ENCODE measurements at regions not wholly inside any gene's neighbourhood (a gene's known extent, or its start where the extent isn't known, plus 50 kb on each side); places are given as distances from the start of the nearest gene placed in this dataset.

GRCh38 chr20:57008217-57008616 is 258.2 kb downstream of the BMP7 start:
- ChIA-PET CTCF (no interaction called here), POLR2A (no interaction called here)
- DNase-seq (no peak), ATAC-seq (no peak)
- peaks cover 7% of the 10 kb centered on the region for H3K27me3 Mint-ChIP-seq (ENCODE audit: low read depth)
- no peaks in the 10 kb centered on the region for H3K36me3 Mint-ChIP-seq (ENCODE audit: low read depth)
- no peaks in the 10 kb centered on the region for H3K4me1 Mint-ChIP-seq (ENCODE audit: low read depth)
- H3K4me3 Mint-ChIP-seq: no peak overlapping the region
- H3K27ac Mint-ChIP-seq: no peak overlapping the region
- no peaks in the 10 kb centered on the region for H3K9me3 Mint-ChIP-seq (ENCODE audit: insufficient read depth)

DNA sequence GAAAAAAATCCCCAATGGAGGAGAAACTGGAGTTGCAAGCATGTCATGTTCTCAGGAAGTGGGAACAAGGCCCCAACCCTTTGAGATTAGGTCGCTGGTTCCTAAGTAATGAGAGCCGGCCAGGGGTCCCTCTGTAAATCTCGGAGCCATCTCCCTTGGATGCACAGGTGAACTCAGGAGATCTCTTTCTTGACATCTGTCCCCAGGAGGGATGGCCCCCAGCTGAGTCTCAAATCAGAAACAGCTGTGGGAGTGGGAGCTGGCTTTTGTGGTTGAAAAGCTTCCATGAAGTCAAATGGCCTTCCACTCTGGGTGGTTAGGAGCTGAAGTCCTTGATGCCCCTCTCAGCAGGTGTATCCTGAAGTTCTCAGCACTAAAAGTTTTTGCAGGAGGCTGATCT is 257.1 kb downstream of the BMP7 start:
- no peak for ATAC-seq
- DNase-seq: no peak
- no peaks in the 10 kb centered on the region for H3K4me1 Mint-ChIP-seq (ENCODE audit: low read depth)
- H3K27me3 Mint-ChIP-seq (ENCODE audit: low read depth): peaks cover 10% of the 10 kb centered on the region
- no peak overlapping the region for H3K27ac Mint-ChIP-seq
- no peaks in the 10 kb centered on the region for H3K9me3 Mint-ChIP-seq (ENCODE audit: insufficient read depth)
- ChIA-PET CTCF (no interaction called here), POLR2A (no interaction called here)
- no peak overlapping the region for H3K4me3 Mint-ChIP-seq
- no peaks in the 10 kb centered on the region for H3K36me3 Mint-ChIP-seq (ENCODE audit: low read depth)

DNA sequence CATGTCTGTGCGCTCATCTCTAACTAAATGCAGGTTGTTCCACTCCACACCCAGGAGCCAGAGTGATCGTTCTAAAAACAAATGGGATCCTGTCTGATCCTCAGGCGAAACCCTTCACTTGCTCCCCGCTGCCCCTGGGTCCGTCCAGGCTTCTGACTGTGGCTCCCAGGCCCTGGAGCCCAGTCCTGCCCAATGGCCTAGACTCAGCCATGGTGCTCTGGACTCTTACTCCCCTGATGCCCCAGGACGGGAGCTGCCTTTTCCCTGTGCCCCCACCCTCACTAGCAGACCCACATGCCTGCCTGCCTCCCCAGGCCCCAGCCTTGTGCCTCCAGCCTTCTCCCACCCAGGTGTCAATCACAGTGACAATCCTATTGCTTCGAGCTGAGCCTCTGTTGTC is 256.7 kb downstream of the BMP7 start:
- peaks cover 10% of the 10 kb centered on the region for H3K27me3 Mint-ChIP-seq (ENCODE audit: low read depth)
- H3K27ac Mint-ChIP-seq: no peak overlapping the region
- no peaks in the 10 kb centered on the region for H3K9me3 Mint-ChIP-seq (ENCODE audit: insufficient read depth)
- CTCF ChIA-PET: no interaction called here
- ATAC-seq: no peak
- POLR2A ChIA-PET: no interaction called here
- no peak for DNase-seq
- H3K4me1 Mint-ChIP-seq (ENCODE audit: low read depth): no peaks in the 10 kb centered on the region
- no peaks in the 10 kb centered on the region for H3K36me3 Mint-ChIP-seq (ENCODE audit: low read depth)
- no peak overlapping the region for H3K4me3 Mint-ChIP-seq

DNA sequence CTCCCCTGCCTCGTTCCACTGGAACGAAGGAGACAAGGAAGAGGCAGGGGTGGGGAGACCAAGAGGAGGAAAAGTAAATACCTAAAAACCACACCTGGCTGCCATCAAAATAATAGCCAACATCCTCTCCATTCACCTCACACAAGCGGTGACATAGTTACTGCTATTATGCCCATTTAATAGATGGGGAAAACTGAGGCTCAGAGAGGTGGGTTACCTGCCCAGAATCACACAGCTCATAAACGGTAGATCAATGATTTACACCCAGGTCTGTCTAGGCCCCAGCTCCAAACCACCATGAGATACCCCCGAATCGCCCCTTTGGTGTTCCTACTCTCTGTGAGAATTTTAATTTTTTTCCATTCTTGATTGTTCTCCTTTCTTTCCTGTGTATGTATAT is 253.8 kb downstream of the BMP7 start:
- no peaks in the 10 kb centered on the region for H3K9me3 Mint-ChIP-seq (ENCODE audit: insufficient read depth)
- no peak overlapping the region for H3K27ac Mint-ChIP-seq
- H3K27me3 Mint-ChIP-seq (ENCODE audit: low read depth): peaks cover 8% of the 10 kb centered on the region
- H3K4me1 Mint-ChIP-seq (ENCODE audit: low read depth): no peaks in the 10 kb centered on the region
- no peaks in the 10 kb centered on the region for H3K36me3 Mint-ChIP-seq (ENCODE audit: low read depth)
- DNase-seq: no peak
- CTCF ChIA-PET: no interaction called here
- POLR2A ChIA-PET: no interaction called here
- no peak for ATAC-seq
- H3K4me3 Mint-ChIP-seq: no peak overlapping the region

- H3K27ac Mint-ChIP-seq: no peak overlapping the region
- POLR2A ChIA-PET: no interaction called here
- ATAC-seq (no peak), DNase-seq (no peak)
- H3K27me3 Mint-ChIP-seq (ENCODE audit: low read depth): peaks cover 7% of the 10 kb centered on the region
- H3K4me1 Mint-ChIP-seq (ENCODE audit: low read depth): no peaks in the 10 kb centered on the region
- CTCF ChIA-PET: no interaction called here
- H3K36me3 Mint-ChIP-seq (ENCODE audit: low read depth): no peaks in the 10 kb centered on the region
- no peak overlapping the region for H3K4me3 Mint-ChIP-seq
- no peaks in the 10 kb centered on the region for H3K9me3 Mint-ChIP-seq (ENCODE audit: insufficient read depth)
These were observed 253.2 kb downstream of the BMP7 start for GRCh38 chr20:57013217-57013616.

DNA sequence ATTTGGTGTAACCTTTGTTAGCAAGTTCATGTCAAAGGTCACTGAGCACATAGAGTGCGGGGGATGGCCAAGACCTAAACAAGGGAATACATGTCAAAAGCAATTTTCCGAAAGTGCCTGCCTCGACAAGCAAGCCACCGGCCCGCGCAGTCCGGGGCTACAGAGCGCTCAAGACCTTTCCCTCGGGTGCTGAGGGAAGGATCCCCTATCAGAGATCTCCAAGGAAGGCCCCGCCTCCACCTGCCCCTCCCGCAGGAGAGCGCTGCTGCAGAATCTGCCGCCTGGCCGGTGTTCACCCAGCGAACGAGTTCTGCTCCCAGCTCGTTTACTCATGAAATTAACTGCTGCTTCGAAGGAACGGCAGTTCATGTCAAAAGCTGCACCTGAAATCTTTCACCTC is 252.7 kb downstream of the BMP7 start:
- Mint-ChIP-seq H3K36me3 (ENCODE audit: low read depth) (no peaks in the 10 kb centered on the region), H3K9me3 (ENCODE audit: insufficient read depth) (no peaks in the 10 kb centered on the region), H3K27ac (no peak overlapping the region), H3K4me3 (no peak overlapping the region), H3K27me3 (ENCODE audit: low read depth) (peaks cover 5% of the 10 kb centered on the region), H3K4me1 (ENCODE audit: low read depth) (no peaks in the 10 kb centered on the region)
- CTCF ChIA-PET: no interaction called here
- POLR2A ChIA-PET: no interaction called here
- no peak for DNase-seq
- no peak for ATAC-seq

DNA sequence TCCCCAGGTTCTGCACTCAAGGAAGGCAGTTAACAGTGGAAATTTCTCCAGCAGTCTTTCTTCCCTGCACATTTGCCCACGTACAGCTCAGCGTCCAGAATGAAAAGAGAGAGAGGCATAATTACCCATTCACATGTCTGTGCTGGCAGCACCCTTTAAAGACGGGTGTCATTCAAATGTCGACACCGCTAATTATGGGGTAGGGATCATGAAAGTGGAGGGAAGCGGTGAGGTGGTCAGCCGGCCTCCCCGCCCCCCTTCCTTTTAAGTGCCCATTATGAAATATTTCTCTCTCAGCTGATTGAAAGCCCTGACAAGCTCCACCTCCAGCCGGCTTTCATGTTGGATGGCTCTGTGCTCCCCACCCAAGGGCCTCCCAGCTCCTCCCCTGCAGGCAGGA is 246.1 kb downstream of the BMP7 start:
- ChIA-PET CTCF (no interaction called here), POLR2A (no interaction called here)
- H3K4me1 Mint-ChIP-seq (ENCODE audit: low read depth): no peaks in the 10 kb centered on the region
- no peaks in the 10 kb centered on the region for H3K36me3 Mint-ChIP-seq (ENCODE audit: low read depth)
- DNase-seq (no peak), ATAC-seq (no peak)
- H3K4me3 Mint-ChIP-seq: no peak overlapping the region
- H3K27me3 Mint-ChIP-seq (ENCODE audit: low read depth): peaks cover 7% of the 10 kb centered on the region
- H3K9me3 Mint-ChIP-seq (ENCODE audit: insufficient read depth): no peaks in the 10 kb centered on the region
- no peak overlapping the region for H3K27ac Mint-ChIP-seq

DNA sequence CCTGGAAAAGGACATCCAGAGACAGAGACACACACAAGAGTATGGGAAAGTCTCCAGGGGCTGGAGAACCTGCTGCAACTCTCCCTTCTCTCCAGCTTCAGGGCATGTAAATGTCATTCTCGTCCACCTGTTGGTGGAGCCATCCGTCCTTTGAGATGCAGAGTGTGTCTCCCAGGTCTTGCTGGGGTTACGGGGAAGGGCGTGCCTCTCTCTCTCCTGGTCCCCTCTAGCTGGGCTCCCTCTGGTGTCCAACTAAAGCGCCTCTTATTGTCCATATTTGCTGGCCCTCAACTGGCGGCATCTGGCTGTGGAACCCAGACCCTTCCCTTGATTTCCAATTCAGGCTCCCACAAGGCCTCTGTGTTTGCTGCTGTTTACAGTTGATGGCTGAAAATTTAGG is 244.1 kb downstream of the BMP7 start:
- ATAC-seq: no peak
- peaks cover 7% of the 10 kb centered on the region for H3K27me3 Mint-ChIP-seq (ENCODE audit: low read depth)
- H3K4me1 Mint-ChIP-seq (ENCODE audit: low read depth): no peaks in the 10 kb centered on the region
- no peak overlapping the region for H3K4me3 Mint-ChIP-seq
- H3K27ac Mint-ChIP-seq: no peak overlapping the region
- DNase-seq: no peak
- POLR2A ChIA-PET: no interaction called here
- CTCF ChIA-PET: interaction anchor here (0.7 kb wide), 1 partner anchor 352 kb away, joined by 3 read pairs; no protein-coding TSS in a partner anchor
- no peaks in the 10 kb centered on the region for H3K9me3 Mint-ChIP-seq (ENCODE audit: insufficient read depth)
- H3K36me3 Mint-ChIP-seq (ENCODE audit: low read depth): no peaks in the 10 kb centered on the region

GRCh38 chr20:57023007-57023406 is 243.4 kb downstream of the BMP7 start:
- H3K27me3 Mint-ChIP-seq (ENCODE audit: low read depth): peaks cover 7% of the 10 kb centered on the region
- H3K4me3 Mint-ChIP-seq: no peak overlapping the region
- CTCF ChIA-PET: no interaction called here
- DNase-seq (no peak), ATAC-seq (no peak)
- H3K36me3 Mint-ChIP-seq (ENCODE audit: low read depth): no peaks in the 10 kb centered on the region
- H3K9me3 Mint-ChIP-seq (ENCODE audit: insufficient read depth): no peaks in the 10 kb centered on the region
- no peak overlapping the region for H3K27ac Mint-ChIP-seq
- POLR2A ChIA-PET: no interaction called here
- no peaks in the 10 kb centered on the region for H3K4me1 Mint-ChIP-seq (ENCODE audit: low read depth)

DNA sequence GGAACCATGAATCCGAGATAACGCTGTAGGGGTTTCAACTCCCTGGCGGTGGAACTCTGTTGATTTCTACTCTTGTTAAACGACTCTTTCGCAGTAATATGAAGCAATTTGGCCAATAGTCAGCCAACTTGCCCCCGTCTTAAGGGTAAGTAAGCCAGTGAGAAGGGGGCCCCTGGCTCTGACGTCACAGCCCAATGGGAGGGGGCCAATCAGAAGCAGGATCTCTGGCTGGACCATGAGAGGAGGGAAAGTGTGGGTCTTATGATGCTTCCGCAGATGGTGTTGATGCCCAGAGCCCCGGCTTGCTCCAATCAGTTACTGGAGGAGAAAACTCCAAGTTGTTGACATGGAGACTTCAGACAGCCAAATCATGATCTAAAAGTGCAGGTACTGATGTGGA is 242.4 kb downstream of the BMP7 start:
- H3K36me3 Mint-ChIP-seq (ENCODE audit: low read depth): no peaks in the 10 kb centered on the region
- H3K4me1 Mint-ChIP-seq (ENCODE audit: low read depth): no peaks in the 10 kb centered on the region
- H3K9me3 Mint-ChIP-seq (ENCODE audit: insufficient read depth): no peaks in the 10 kb centered on the region
- H3K4me3 Mint-ChIP-seq: no peak overlapping the region
- ATAC-seq (no peak), DNase-seq (no peak)
- H3K27me3 Mint-ChIP-seq (ENCODE audit: low read depth): peaks cover 7% of the 10 kb centered on the region
- no peak overlapping the region for H3K27ac Mint-ChIP-seq
- ChIA-PET POLR2A (no interaction called here), CTCF (no interaction called here)

GRCh38 chr20:57024849-57025248 is 241.6 kb downstream of the BMP7 start:
- ATAC-seq: no peak
- Mint-ChIP-seq H3K27ac (no peak overlapping the region), H3K4me3 (no peak overlapping the region), H3K27me3 (ENCODE audit: low read depth) (peaks cover 6% of the 10 kb centered on the region), H3K36me3 (ENCODE audit: low read depth) (no peaks in the 10 kb centered on the region), H3K4me1 (ENCODE audit: low read depth) (no peaks in the 10 kb centered on the region), H3K9me3 (ENCODE audit: insufficient read depth) (no peaks in the 10 kb centered on the region)
- ChIA-PET POLR2A (no interaction called here), CTCF (no interaction called here)
- no peak for DNase-seq

- DNase-seq (no peak), ATAC-seq (no peak)
- no peak overlapping the region for H3K4me3 Mint-ChIP-seq
- H3K36me3 Mint-ChIP-seq (ENCODE audit: low read depth): no peaks in the 10 kb centered on the region
- H3K4me1 Mint-ChIP-seq (ENCODE audit: low read depth): no peaks in the 10 kb centered on the region
- H3K27me3 Mint-ChIP-seq (ENCODE audit: low read depth): peaks cover 2% of the 10 kb centered on the region
- POLR2A ChIA-PET: no interaction called here
- H3K9me3 Mint-ChIP-seq (ENCODE audit: insufficient read depth): no peaks in the 10 kb centered on the region
- CTCF ChIA-PET: no interaction called here
- no peak overlapping the region for H3K27ac Mint-ChIP-seq
These were observed 241.2 kb downstream of the BMP7 start for GRCh38 chr20:57025261-57025660.

- H3K4me1 Mint-ChIP-seq (ENCODE audit: low read depth): no peaks in the 10 kb centered on the region
- ChIA-PET POLR2A (no interaction called here), CTCF (no interaction called here)
- H3K27ac Mint-ChIP-seq: no peak overlapping the region
- H3K9me3 Mint-ChIP-seq (ENCODE audit: insufficient read depth): no peaks in the 10 kb centered on the region
- H3K4me3 Mint-ChIP-seq: no peak overlapping the region
- H3K27me3 Mint-ChIP-seq (ENCODE audit: low read depth): no peaks in the 10 kb centered on the region
- H3K36me3 Mint-ChIP-seq (ENCODE audit: low read depth): no peaks in the 10 kb centered on the region
- DNase-seq (no peak), ATAC-seq (no peak)
These were observed 240.7 kb downstream of the BMP7 start for GRCh38 chr20:57025666-57026224.
